ENCODE measurements at regions not wholly inside any gene's neighbourhood (a gene's known extent, or its start where the extent isn't known, plus 50 kb on each side); places are given as distances from the start of the nearest gene placed in this dataset.

GRCh38 chr5:110288766-110289511 lies 437.5 kb downstream of the TMEM232 start:
- intact Hi-C loops (cut with DNase I): no loop called here
- Histone ChIP-seq H3K4me3 (no peak overlapping the region), H3K27ac (no peak overlapping the region), H3K4me1 (no peaks in the 10 kb centered on the region), H3K27me3 (no peaks in the 10 kb centered on the region), H3K36me3 (no peaks in the 10 kb centered on the region), H3K9me3 (no peaks in the 10 kb centered on the region)
- TF ChIP-seq POLR2A (IDR thresholded peaks at IDR 0.05): no peak
- TF ChIP-seq, protein P1, sequence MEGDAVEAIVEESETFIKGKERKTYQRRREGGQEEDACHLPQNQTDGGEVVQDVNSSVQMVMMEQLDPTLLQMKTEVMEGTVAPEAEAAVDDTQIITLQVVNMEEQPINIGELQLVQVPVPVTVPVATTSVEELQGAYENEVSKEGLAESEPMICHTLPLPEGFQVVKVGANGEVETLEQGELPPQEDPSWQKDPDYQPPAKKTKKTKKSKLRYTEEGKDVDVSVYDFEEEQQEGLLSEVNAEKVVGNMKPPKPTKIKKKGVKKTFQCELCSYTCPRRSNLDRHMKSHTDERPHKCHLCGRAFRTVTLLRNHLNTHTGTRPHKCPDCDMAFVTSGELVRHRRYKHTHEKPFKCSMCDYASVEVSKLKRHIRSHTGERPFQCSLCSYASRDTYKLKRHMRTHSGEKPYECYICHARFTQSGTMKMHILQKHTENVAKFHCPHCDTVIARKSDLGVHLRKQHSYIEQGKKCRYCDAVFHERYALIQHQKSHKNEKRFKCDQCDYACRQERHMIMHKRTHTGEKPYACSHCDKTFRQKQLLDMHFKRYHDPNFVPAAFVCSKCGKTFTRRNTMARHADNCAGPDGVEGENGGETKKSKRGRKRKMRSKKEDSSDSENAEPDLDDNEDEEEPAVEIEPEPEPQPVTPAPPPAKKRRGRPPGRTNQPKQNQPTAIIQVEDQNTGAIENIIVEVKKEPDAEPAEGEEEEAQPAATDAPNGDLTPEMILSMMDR (IDR thresholded peaks at IDR 0.05): no peak
- 67% methylated on average over 2 of the region's 3 CpGs for WGBS (ENCODE audit: insufficient coverage, low coverage, low lambda C conversion rate, missing lambda C conversion rate)
- ATAC-seq (no peak), DNase-seq (no peak)

DNA sequence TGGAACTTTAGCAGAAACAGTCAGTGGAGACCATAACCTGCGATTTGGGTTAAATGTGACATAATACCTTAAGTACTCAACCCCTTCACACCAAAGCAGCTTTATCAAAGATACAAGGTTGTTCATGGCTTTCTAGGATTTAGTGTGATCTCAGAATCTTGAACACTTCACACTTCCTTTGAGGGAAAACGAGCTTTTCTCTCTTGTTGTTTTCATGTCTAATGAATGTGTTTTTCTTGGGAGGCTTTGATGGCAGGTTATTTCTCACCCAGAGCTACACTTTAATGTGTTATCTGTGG lies 437.0 kb downstream of the TMEM232 start:
- no peak for TF ChIP-seq POLR2A (IDR thresholded peaks at IDR 0.05)
- TF ChIP-seq, protein P1 (IDR thresholded peaks at IDR 0.05): no peak
- intact Hi-C loops (cut with DNase I): no loop called here
- H3K27me3 ChIP-seq: no peaks in the 10 kb centered on the region
- no peaks in the 10 kb centered on the region for H3K4me1 ChIP-seq
- H3K9me3 ChIP-seq: no peaks in the 10 kb centered on the region
- no peak for DNase-seq
- no peak for ATAC-seq
- no peaks in the 10 kb centered on the region for H3K36me3 ChIP-seq
- H3K27ac ChIP-seq: no peak overlapping the region
- no peak overlapping the region for H3K4me3 ChIP-seq
- 23% methylated on average over 2 of the region's 2 CpGs for WGBS (ENCODE audit: insufficient coverage, low coverage, low lambda C conversion rate, missing lambda C conversion rate)

GRCh38 chr5:110290542-110290941 lies 435.9 kb downstream of the TMEM232 start:
- Histone ChIP-seq H3K36me3 (no peaks in the 10 kb centered on the region), H3K27me3 (no peaks in the 10 kb centered on the region), H3K27ac (no peak overlapping the region), H3K4me3 (no peak overlapping the region), H3K9me3 (no peaks in the 10 kb centered on the region), H3K4me1 (no peaks in the 10 kb centered on the region)
- no peak for TF ChIP-seq POLR2A (IDR thresholded peaks at IDR 0.05)
- TF ChIP-seq, protein P1 (IDR thresholded peaks at IDR 0.05): no peak
- no peak for ATAC-seq
- 60% methylated on average over 1 of the region's 1 CpG for WGBS (ENCODE audit: insufficient coverage, low coverage, low lambda C conversion rate, missing lambda C conversion rate)
- no peak for DNase-seq
- intact Hi-C loops (cut with DNase I): no loop called here

DNA sequence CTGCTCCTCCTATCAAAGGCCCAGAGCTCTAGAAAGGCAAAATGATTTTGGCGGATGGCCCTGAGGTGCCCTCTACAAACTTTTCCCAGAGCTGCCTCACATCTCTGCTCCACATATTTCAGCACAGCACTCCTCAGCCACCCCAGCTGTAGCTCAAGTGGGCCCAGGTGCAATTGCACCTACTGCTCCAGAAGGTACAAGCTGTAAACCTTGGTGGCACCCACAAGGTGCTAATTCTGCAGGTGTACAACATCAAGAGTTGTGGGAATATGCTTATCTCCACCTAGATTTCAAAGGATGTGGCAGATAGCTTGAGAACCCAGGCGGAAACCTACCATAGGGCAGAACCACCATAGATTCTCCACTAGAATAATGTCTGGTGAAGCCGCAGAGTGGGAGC lies 432.2 kb downstream of the TMEM232 start:
- H3K27me3 ChIP-seq: no peaks in the 10 kb centered on the region
- no peak overlapping the region for H3K4me3 ChIP-seq
- DNase-seq (no peak), ATAC-seq (no peak)
- WGBS (ENCODE audit: insufficient coverage, low coverage, low lambda C conversion rate, missing lambda C conversion rate): 100% methylated on average over 1 of the region's 3 CpGs
- H3K27ac ChIP-seq: no peak overlapping the region
- no peaks in the 10 kb centered on the region for H3K36me3 ChIP-seq
- H3K9me3 ChIP-seq: no peaks in the 10 kb centered on the region
- intact Hi-C loops (cut with DNase I): no loop called here
- H3K4me1 ChIP-seq: no peaks in the 10 kb centered on the region
- TF ChIP-seq, protein P1 (IDR thresholded peaks at IDR 0.05): no peak
- no peak for TF ChIP-seq POLR2A (IDR thresholded peaks at IDR 0.05)
